ENCODE measurements at regions not wholly inside any gene's neighbourhood (a gene's known extent, or its start where the extent isn't known, plus 50 kb on each side); places are given as distances from the start of the nearest gene placed in this dataset.

- TF ChIP-seq, protein P1, sequence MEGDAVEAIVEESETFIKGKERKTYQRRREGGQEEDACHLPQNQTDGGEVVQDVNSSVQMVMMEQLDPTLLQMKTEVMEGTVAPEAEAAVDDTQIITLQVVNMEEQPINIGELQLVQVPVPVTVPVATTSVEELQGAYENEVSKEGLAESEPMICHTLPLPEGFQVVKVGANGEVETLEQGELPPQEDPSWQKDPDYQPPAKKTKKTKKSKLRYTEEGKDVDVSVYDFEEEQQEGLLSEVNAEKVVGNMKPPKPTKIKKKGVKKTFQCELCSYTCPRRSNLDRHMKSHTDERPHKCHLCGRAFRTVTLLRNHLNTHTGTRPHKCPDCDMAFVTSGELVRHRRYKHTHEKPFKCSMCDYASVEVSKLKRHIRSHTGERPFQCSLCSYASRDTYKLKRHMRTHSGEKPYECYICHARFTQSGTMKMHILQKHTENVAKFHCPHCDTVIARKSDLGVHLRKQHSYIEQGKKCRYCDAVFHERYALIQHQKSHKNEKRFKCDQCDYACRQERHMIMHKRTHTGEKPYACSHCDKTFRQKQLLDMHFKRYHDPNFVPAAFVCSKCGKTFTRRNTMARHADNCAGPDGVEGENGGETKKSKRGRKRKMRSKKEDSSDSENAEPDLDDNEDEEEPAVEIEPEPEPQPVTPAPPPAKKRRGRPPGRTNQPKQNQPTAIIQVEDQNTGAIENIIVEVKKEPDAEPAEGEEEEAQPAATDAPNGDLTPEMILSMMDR (IDR thresholded peaks at IDR 0.05) = peak in 3 of 7 experiments; percentile 11 to 31 (median 15)
- no peak for TF ChIP-seq POLR2A (IDR thresholded peaks at IDR 0.05)
Measured at GRCh38 chr14:85856430-85856829, 326.5 kb downstream of the FLRT2 start.

All from body of pancreas (tissue), 4 donors.